ENCODE measurements at regions not wholly inside any gene's neighbourhood (a gene's known extent, or its start where the extent isn't known, plus 50 kb on each side); places are given as distances from the start of the nearest gene placed in this dataset.

DNA sequence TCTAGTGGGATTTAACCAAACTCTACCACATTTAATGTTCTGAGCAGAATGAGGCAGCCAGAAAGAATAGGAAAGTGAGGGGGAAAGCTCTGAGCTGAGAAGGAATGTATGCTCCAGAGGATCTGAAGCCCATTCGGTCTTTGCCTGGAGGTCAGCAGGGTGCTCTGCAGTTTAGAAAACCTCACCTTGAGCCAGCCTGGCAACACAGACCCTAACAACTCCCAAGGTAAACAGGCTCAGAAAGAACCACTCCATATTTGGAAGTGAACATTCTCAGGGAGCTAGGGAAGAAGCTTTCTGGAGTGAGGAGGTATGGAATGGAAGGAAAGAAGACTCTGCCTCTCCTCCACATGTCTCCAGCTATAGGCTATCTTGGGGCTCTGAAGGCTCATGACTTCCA is 398.8 kb downstream of the SEC16B start:
- DNase-seq, result no peak

DNA sequence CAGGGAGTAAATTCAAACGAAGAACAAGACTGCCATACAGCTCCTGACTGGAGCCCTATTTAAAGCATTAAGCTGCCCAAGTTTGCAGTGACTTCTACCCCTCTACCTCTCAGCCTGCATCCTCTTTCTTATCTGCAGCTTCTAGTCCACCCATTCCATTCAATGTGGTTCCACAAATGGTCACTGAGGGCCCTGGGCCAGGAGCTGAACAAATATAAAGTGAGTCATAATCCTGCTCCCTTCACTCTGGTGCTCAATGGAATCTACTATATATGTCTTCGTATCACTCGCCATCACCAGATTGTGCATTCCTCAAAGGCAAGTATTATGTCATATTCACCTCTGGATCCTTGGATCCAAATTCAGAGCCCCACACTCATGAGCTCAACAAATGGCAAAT is 398.7 kb downstream of the BRINP2 start:
- DNase-seq, result no peak

DNA sequence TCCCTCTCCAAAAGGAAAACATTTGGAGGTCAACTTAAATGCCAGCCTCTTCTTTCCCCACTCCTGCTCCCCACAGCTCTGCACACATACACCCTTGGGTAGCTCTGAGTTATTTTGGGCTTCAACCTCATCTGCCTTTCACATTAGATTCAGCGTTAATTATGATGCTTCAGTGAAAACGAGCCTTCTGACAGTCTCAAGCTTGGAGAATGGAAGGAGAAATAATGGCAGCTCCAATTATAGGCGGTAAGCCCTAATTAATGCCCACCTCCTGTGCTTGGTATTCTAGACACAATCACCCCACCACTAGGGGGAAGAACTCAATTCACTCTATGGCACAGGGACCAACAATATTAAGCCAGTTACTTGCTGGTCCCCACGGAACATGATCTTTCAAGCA is 397.9 kb downstream of the BRINP2 start:
- DNase-seq, result no peak

DNA sequence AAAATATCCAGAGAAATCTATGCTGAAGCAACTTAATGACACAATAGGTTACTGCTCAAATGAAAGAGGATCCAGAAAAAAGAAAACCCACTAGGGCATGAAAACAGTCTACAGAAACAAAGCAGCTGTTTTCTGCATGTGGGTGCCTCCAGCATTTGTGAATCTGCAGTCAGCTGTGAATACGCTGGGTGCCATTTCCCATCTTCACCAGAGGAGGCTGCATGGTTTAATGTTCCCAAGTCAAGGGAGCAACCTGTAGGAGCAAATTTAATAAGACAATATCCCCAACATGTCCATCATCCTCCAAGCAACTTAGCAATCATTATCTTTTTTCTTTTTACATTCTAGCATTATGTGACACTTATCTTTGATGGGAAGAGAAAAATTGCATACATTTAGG is 396.6 kb downstream of the BRINP2 start:
- no peak for DNase-seq

DNA sequence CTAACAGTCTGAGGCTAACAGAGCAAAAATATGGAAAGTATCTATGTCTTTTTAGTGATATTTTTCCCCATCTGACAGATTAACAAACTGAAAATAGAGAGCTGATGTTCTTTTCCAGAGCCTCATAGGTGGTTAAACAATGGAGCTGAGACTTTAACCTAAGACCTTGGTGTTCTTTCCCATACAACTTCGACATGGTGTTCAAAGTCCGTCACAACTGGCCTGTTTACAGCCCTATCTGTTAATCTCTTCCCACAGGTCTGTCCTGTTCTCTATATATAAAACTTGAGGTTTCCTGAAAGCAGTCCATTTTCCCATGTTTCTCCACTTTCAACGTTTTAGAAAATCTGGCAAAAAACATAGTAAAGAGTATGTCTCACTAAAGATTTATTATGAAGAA is 395.7 kb downstream of the BRINP2 start:
- DNase-seq, result no peak

DNA sequence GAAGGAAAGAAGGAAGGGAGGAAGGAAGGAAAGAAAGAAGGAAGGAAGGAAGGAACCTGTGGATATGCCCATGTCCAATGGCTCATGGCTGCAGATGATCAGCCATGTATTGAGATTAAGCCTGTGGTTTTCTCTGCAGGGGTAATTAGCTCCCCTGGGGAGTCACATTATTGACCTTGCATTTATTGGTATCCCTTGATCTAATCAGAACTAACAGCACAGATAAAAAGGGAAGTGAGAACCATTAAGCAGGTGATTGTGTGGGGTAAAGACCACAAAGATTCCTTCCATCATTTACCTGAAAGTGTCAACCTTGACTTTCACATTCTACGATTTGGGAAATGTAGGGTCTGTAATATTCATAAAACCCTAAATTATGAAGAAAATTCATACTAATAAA is 390.7 kb downstream of the BRINP2 start:
- no peak for DNase-seq

DNA sequence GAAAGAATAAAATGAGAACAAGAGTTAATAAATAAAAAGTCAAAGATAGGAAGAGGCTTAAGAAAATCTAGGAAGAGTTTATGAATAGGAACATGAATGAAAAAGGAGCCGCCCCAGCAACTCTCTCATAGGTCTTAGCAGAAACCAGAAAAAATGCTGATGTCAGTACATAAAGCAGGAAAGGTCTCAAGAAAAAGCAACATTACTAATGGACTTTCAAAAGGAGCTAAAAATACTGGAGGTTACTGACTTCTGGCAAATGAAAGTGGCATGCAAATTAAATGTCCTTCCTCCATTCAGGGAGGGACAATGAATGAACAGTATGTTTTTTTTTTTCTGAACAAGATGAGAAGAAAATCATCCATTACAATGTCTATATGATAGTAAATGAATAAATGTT is 387.6 kb downstream of the BRINP2 start:
- DNase-seq, result no peak

DNA sequence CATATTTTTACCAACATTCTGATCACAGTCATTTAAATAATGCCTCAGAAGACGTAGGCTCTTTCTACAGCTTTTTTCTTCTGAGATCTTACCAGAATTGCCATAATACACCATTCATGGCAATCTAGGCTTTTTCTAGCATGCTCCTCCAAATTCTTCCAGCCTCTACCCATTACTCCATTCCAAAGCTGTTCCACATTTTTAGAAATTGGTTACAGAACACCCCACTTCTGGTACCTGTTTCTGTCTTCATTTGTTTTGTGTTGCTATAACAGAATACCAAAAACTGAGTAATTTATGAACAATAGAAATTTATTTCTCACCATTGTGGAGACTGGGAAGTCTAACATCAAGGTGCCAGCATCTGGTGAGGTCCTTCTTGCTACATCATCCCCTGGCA is 385.4 kb downstream of the BRINP2 start:
- no peak for DNase-seq

DNA sequence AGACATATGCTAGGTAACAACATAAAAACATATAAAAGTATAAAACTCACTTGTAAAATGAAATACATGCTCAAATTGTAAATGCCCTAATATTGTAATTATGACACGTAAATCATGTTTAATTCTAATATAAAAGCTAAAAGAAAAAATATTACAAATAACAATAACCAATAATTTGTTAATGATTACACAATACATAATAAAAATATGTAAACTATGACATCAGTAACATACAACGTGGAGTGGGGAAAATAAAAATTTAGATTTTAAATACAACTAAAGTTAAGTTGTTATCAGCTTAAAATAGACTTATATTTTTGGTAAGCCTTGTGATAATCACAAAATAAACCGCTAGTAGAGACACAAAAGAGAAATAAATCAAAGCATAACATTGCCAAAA is 376.4 kb downstream of the BRINP2 start:
- no peak for DNase-seq

DNA sequence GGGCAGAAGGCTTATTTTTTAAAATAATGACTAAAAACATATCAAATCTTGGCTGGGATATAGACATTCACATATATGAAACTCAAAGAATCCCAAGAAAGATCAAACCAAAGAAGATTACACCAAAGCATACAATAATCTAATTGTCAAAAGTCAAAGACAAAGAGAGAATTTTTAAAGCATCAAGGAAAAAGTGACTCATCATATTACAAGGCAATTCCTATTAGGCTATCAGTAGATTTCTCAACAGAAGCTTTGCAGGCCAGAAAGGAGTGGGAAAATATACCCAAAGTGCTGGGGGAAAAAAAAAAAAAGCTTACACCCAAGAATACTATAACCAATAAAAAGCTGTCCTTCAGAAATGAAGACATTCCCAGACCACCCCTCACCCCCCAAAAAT is 375.6 kb downstream of the BRINP2 start:
- no peak for DNase-seq

DNA sequence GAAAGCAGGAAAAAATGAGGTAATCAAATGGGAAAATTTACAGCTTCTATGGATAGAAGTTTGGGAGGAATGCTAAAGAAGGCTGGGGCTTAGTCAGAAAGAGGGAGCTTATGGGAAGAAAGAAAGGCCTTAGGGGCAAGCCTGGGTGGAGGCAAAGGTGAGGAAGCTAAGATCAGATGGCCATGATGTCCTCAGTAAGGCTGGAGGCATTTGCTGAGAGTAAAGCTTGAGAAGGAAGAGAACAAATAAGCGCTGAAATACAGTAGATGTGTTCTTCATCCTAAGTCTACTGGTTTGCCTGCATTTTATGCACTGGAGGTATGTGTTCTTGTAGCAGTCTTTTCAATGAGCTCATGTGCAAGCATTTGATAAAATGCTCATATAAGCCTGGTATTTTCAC is 355.4 kb downstream of the BRINP2 start:
- DNase-seq, result no peak

DNA sequence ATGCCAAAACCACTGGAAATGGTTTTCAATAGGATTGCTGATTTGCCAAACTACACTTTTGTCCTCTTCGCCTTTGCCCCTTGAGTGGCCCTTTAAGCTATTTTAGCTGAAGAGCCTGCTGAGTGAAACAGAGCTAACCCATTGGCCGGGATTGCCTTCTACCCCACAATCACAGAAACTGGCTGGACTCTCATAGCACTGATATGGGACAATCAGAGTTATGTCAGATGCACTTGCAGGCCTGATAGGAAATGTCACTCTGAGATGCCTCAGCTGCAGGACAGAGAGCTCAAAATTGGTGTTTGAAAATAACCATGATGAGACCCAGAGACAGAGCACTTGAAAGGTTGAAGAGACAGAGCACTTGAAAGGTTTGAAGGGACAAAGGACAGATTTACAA is 354.4 kb downstream of the BRINP2 start:
- no peak for DNase-seq

DNA sequence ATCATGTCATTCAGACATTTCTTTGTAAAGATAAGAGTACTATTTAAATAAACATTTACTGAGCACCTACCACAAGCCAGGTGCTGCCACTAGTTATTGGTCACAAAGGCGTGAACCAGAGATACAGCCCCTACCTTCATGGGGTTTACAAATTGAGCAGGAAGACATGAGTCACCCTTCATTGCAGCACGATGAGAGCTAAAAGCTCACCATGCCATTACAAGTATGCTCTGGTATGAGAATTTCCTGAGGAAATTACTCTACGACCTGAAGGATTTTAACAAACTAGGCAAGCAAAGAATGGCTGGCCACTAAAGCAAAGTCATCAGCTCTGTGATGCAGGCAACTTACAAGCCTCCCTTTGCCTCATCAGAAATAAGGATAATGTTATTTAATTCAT is 346.8 kb downstream of the BRINP2 start:
- no peak for DNase-seq

DNA sequence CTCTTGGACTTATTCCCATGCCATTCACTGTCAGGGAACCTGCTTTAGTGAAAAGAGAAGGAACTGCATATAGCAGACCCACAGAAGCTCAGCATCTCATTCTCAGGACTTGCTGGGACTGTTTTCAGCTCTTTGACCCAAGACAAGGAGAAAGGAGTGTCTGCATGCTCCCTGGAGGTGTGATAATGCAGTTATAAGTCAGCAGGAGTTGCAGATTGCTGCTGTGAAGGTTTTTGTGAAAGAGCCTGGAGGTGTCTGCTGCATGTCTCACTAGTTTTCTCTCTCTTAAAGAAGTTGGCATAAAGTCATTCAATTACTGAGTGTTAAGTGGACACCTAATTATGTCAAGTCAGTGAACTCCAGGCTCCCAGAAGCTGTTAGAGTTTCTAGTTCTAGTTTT is 343.4 kb downstream of the BRINP2 start:
- DNase-seq, result no peak

DNA sequence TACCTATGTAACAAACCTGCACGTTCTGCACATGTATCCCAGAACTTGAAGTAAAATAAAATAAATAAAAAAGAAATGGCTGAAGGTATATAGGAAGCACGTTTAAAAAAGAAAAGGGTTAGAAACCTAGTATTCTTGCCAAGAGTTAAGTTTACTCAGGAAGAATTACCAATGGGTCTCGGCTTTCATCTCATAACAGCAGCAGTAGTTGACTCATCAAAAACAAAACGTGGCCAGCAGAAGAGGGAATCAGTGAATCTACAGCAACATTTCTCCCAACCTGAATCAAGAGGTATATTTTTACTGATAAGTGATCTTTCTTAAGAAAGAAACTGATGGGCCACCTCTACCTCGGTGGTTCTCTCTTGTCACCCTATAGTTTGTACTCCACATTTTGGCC is 340.3 kb downstream of the BRINP2 start:
- no peak for DNase-seq

DNA sequence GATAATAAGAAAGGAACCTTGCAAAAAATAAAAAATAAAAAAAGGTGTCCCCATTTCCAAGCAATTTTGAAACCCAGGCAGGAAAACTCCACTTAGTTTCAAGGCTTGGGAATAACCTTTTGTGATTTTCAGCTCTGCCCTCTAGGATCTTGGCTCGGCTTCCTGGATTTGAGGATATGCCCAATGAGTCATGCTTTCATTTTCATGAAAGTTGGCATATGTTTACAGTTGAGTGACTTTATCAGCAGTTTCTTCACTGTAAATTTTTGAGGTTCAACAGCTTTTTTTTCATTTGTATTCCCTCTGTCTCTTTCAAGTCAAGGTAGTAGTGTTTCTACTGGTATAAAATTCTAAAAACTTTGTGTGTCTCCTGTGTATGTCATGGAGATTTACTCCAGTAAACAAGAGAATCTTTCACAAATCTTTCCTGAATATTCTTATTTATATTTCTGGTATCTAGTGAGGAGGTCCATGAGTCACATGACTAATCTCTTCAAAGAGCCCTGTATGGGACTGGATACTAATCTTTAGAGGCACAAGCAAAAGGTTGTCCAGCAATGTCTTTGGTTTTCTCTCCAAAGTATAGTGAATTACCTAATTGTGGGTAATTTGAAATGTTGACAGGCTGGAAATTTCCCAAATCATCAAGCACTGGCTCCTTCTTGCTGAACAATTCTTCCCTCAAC is 335.3 kb downstream of the BRINP2 start:
- no peak for DNase-seq

DNA sequence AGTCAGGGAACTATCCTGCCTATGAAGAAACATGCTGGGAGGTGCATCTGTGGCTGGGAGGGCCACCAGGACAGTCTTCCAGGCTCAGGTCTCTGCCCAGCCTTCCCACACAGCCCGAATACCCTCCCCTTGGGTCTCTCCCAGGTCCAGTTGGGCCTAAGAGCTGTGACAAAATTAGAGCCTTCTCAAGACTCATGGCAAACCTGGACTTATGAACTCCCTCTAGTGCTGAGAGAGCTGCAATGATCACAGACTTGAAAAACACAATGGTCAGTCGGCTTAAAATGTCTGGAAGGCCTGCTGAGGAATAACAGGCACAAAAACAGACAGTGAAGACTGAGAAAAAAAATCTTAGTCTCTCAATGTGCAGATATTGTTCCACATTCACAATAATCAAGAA is 325.1 kb downstream of the BRINP2 start:
- DNase-seq, result no peak

DNA sequence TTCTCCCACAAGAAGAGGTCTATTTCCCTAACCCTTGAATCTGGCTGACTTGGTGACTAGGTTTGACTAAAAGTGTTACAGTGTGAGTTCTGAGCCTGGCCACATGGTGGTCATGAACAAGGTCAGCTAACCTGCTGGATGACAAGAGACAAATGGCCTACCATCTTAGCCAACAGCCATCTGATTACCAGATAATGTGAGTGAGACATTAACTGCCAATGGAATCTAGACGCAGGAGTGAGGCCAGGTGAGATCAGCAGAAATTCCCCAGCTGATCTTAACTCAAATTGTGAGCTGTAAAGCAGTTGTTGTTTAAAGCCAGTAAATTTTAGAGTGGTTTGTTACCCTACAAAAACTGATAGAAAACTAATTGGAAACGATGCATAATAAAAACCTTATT is 320.0 kb downstream of the BRINP2 start:
- no peak for DNase-seq

DNA sequence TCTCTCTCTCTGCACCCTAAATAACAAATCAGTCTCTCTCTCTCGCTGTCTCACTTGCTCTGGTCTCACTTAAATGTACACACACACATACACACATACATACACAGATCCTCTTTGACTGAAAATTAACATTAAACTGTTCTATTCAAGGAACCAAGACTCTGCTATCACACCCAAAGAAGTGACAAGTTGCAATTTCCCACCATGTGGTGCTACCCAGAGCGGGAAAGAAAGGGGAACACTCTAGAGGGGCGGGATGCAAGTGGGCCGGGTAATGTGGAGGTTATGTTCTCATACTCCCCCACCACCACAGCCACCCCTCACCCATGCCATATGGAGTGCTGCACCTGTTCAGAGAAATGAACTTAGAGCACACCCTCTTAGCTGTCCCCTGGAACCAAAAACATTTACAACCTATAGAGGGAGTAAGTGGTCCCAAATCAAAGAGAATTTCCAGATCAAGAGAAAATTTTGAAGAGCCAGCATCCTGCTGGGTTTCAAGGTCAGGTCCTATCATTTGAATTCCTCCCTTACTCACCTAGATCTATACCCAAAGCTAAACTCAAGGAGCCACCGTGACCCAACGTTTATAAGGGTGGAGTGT is 319.4 kb downstream of the BRINP2 start:
- no peak for DNase-seq

DNA sequence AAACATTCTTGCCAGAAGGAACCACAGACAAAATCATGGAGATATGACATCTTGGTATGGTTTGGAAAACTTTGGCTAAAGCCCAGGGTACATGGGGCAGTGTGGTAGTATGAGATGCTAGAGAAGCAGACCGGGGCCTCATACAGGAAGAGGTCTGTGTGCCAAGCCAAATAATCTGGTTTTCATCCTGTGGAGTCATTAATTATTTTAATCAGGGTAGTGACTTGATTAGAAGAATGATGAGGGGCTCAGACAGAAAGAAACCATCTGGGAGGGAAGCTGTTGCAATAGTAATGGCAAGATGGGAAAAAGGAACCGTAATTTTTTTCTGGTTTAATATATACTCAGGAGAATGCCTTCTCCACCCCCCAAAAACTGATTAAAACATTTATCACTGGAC is 318.0 kb downstream of the BRINP2 start:
- no peak for DNase-seq

DNA sequence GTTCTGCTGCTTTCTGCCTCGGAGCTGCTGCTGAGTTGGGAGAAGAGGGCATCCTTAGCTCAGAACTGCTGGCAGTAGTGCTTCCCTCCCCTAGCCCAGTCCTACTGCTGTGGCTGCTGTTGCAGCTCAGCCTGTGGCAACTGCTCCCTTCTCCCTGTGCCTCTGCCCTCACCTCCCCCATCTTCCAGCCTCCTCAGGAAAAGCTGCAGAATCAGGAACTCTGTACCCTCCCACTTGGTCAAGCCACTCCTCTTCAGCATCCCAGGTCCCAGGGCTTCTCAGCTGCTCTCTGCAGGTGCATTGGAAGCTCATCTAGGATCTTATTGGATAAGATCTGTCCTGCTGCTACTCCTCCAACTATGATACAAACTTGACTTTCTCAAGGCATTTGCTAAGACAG is 316.7 kb downstream of the BRINP2 start:
- no peak for DNase-seq

DNA sequence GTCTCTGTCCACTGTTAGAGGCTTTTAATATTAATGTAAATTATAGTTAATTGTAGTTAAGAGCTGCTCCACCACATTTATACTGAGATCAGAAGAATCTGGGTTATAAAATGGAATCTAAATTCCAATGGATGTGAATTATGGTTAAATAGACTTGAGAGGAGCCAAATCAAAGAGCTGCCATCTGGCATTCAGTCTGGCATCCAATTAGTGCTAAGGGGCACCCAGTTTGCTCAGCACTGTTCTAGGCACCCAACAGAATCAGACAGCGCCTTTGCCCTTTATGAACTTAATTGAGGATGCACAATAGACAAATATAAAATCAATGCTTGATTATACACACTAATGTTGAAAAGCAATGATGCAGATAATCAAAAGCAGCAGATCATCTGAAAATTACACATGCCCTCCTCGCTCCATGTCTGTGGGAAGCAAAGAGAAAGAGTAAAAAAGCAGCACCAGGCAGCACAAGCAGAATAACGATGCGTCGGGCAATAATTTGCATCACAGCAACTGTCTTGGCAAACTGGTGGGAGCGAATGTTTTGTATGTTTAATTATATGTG is 310.1 kb downstream of the BRINP2 start:
- DNase-seq, result no peak

DNA sequence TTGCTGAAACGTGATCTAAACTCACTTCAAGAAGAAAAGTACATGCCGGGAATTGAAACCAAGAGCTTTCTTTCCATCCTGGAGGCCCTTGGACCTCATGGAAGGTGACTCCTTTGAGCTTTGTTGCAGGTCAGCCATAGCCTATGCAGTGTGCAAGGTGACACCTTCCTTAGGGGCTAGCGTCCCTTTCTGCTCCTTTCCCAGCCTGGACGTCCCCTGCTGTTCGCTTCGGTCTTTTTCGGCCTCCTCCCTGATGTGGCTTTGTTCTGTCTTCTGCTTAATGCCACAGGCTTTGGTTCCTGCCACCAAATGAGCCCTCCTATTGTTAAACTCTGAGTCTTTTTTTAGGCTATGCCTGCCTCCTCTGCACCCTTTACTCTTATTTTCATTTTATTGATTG is 308.8 kb downstream of the BRINP2 start:
- DNase-seq, result no peak

DNA sequence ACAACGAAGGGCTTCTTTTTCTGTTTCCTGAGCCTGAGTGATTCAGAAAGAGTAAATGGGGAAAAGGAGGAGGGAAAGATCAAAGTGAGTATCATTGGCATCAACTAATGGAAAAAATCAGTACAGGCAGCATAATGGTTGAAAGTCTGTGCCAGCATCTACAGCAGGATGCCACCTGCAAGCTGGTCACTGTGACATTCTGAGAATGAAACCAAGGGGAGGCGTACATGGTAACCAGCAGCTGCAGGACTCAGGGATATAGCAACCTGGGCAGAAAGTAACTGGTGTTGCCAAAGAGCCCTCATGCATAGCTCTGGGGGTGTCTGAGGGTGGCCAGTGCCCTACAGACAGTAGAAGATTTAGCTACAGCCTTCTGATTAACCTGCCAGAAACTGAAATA is 305.9 kb downstream of the BRINP2 start:
- no peak for DNase-seq

DNA sequence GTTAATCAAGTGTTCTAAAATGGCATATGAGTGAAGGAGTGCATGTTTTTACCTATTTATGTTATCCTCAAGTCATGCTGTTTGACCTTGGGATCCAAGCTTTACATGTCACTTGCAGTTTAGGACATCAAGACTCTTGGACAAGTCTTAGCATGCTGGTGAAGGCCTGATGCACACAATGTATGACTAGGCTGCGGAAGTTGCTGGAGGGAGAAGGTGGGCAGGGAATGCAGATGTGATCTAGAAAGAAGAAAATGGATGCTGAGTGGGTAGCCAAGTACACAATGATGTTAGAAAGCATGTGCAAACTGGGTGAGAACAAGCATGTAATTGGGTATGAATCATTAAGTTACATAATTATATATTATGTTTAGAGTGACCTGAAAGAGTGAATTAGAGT is 301.8 kb downstream of the BRINP2 start:
- DNase-seq, result no peak

Measured in C1 segment of cervical spinal cord (tissue), 14 donors.